ENCODE measurements at regions not wholly inside any gene's neighbourhood (a gene's known extent, or its start where the extent isn't known, plus 50 kb on each side); places are given as distances from the start of the nearest gene placed in this dataset.
"Not testable (repeated sequence)": the region's sequence is repeated elsewhere in the genome, so short reads cannot be mapped to it uniquely, and the experiment has no call there.

- H3K4me2 ChIP-seq (ENCODE audit: unreplicated experiment); H3K9ac ChIP-seq; H3K27ac ChIP-seq; H3K79me2 ChIP-seq (ENCODE audit: insufficient read depth); in situ Hi-C loops (cut with MboI); H2AFZ ChIP-seq; H3K4me3 ChIP-seq; H3K4me1 ChIP-seq (ENCODE audit: insufficient read depth); DNase-seq: not testable (repeated sequence)
- peaks cover 10% of the 10 kb centered on the region for H3K36me3 ChIP-seq (ENCODE audit: low read depth)
- H3K27me3 ChIP-seq (replicated peaks; ENCODE audit: insufficient read depth), result peaks cover 10% of the 10 kb centered on the region
- H4K20me1 ChIP-seq (ENCODE audit: insufficient read depth), result peaks cover 11% of the 10 kb centered on the region
- peaks cover 15% of the 10 kb centered on the region for H3F3A ChIP-seq (ENCODE audit: insufficient read depth)
- peaks cover 14% of the 10 kb centered on the region for H3K9me3 ChIP-seq (ENCODE audit: low read depth)
- WGBS, 2 experiments (ENCODE audit: low coverage in 1 of 2, low lambda C conversion rate in 2 of 2, missing lambda C conversion rate in 2 of 2), result 48 to 52% methylated on average over 16 of the region's 16 CpGs
- H3K9me2 ChIP-seq (ENCODE audit: insufficient read depth), result peaks cover 11% of the 10 kb centered on the region
Observed at GRCh38 chr16:46383581-46383980, 237.6 kb downstream of the SHCBP1 start.

DNA sequence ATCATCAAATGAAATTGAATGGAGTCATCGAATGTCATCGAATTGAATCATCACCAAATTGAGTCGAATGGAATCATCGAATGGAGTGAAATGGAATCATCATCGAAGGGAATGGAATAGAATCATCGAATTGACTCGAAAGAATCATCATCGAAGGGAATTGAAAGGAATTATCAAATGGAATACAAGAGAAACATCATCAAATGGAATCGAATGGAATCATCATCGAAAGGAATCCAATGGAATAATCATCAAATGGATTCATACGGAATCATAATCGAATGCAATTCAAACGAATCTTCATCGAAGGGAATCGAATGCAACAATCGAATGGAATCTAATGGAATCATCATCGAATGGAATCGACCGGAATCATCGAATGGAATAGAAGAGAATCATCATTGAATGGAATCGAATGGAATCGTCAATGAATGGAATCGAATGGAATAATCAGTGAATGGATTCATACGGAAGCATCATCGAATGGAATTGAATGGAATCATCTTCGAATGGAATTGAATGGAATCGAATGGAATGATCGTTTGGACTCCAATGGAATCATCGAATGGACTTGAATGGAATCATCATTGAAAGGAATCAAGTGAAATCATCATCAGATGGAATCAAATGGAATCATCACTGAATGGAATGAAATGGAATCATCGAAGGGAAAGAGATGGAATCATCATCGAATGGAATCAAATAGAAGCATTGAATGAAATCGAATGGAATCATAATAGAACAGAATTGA lies 238.2 kb downstream of the SHCBP1 start:
- H3K79me2 ChIP-seq (ENCODE audit: insufficient read depth); H3K4me3 ChIP-seq; H2AFZ ChIP-seq; in situ Hi-C loops (cut with MboI); H3K9ac ChIP-seq; H3K27ac ChIP-seq; DNase-seq; H3K4me2 ChIP-seq (ENCODE audit: unreplicated experiment); H3K4me1 ChIP-seq (ENCODE audit: insufficient read depth): not testable (repeated sequence)
- Histone ChIP-seq H3K9me2 (ENCODE audit: insufficient read depth) (peaks cover 11% of the 10 kb centered on the region), H3K27me3 (replicated peaks; ENCODE audit: insufficient read depth) (peaks cover 10% of the 10 kb centered on the region), H3K36me3 (ENCODE audit: low read depth) (peaks cover 10% of the 10 kb centered on the region), H4K20me1 (ENCODE audit: insufficient read depth) (peaks cover 11% of the 10 kb centered on the region), H3F3A (ENCODE audit: insufficient read depth) (peaks cover 15% of the 10 kb centered on the region), H3K9me3 (ENCODE audit: low read depth) (peaks cover 14% of the 10 kb centered on the region)
- WGBS, 2 experiments (ENCODE audit: low coverage in 1 of 2, low lambda C conversion rate in 2 of 2, missing lambda C conversion rate in 2 of 2), result 50% methylated on average over 32 of the region's 32 CpGs

- H3K27ac ChIP-seq; H3K9me3 ChIP-seq (ENCODE audit: low read depth); H2AFZ ChIP-seq; H3F3A ChIP-seq (ENCODE audit: insufficient read depth); H3K9ac ChIP-seq; H3K4me2 ChIP-seq (ENCODE audit: unreplicated experiment); H3K9me2 ChIP-seq (ENCODE audit: insufficient read depth); in situ Hi-C loops (cut with MboI); DNase-seq; H3K4me3 ChIP-seq; H3K79me2 ChIP-seq (ENCODE audit: insufficient read depth); H3K36me3 ChIP-seq (ENCODE audit: low read depth); H4K20me1 ChIP-seq (ENCODE audit: insufficient read depth); H3K27me3 ChIP-seq (replicated peaks; ENCODE audit: insufficient read depth); H3K4me1 ChIP-seq (ENCODE audit: insufficient read depth): not testable (repeated sequence)
- 52 to 53% methylated on average over 17 of the region's 17 CpGs for WGBS, 2 experiments (ENCODE audit: low coverage in 1 of 2, low lambda C conversion rate in 2 of 2, missing lambda C conversion rate in 2 of 2)
Observed at GRCh38 chr16:46382079-46382478, 239.1 kb downstream of the SHCBP1 start.

GRCh38 chr16:46381344-46381743 lies 239.8 kb downstream of the SHCBP1 start:
- H3K9ac ChIP-seq, H3K4me3 ChIP-seq: not testable (repeated sequence)

More at GRCh38 chr16:46381344-46381743, 239.8 kb downstream of the SHCBP1 start:
- H3K27ac ChIP-seq; H3K4me2 ChIP-seq (ENCODE audit: unreplicated experiment); H3K36me3 ChIP-seq (ENCODE audit: low read depth); DNase-seq; H3K4me1 ChIP-seq (ENCODE audit: insufficient read depth); H3K79me2 ChIP-seq (ENCODE audit: insufficient read depth); H3K9me2 ChIP-seq (ENCODE audit: insufficient read depth); H3K27me3 ChIP-seq (replicated peaks; ENCODE audit: insufficient read depth); in situ Hi-C loops (cut with MboI); H3F3A ChIP-seq (ENCODE audit: insufficient read depth); H3K9me3 ChIP-seq (ENCODE audit: low read depth); H2AFZ ChIP-seq; H4K20me1 ChIP-seq (ENCODE audit: insufficient read depth): not testable (repeated sequence)
- 48 to 54% methylated on average over 17 of the region's 17 CpGs for WGBS, 2 experiments (ENCODE audit: low coverage in 1 of 2, low lambda C conversion rate in 2 of 2, missing lambda C conversion rate in 2 of 2)
